GM20000 (cell line): ENCODE measurements at regions not wholly inside any gene's neighbourhood (a gene's known extent, or its start where the extent isn't known, plus 50 kb on each side); places are given as distances from the start of the nearest gene placed in this dataset.

ENCODE experiments used
- DNase-seq: peaks from one replicate; pipeline ENCODE4 v3.0.0; 2012; ENCODE audit warnings: low spot score
- TF ChIP-seq, protein P1 (sequence below): IDR thresholded peaks from 2 replicates; pipeline ENCODE4 v1.5.1; 2012; ENCODE audit warnings: mild to moderate bottlenecking, control low read depth; ENCODE audit errors: extremely low read depth, missing control alignments

DNA sequence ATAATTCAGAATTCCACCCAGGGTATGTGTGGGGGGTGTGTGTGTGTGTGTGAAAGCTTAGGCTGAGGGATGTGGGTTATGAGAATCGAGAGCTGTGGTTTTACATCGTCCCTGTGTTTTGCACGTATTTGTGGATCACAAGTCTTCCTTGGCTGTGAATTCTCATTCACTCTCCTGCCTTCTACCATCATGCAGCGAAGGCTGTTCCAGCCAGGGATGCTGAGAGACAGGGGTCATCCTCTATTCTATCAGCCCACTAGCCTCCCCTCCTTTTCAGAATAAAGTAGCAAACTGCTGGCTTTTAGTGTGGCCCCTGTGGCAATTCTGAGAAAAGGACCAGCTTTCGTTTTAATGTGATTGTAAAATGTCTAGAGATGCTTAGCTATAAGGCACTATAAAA is 460.6 kb upstream of the NR2F2 start:
- no peak for DNase-seq
- TF ChIP-seq, protein P1, sequence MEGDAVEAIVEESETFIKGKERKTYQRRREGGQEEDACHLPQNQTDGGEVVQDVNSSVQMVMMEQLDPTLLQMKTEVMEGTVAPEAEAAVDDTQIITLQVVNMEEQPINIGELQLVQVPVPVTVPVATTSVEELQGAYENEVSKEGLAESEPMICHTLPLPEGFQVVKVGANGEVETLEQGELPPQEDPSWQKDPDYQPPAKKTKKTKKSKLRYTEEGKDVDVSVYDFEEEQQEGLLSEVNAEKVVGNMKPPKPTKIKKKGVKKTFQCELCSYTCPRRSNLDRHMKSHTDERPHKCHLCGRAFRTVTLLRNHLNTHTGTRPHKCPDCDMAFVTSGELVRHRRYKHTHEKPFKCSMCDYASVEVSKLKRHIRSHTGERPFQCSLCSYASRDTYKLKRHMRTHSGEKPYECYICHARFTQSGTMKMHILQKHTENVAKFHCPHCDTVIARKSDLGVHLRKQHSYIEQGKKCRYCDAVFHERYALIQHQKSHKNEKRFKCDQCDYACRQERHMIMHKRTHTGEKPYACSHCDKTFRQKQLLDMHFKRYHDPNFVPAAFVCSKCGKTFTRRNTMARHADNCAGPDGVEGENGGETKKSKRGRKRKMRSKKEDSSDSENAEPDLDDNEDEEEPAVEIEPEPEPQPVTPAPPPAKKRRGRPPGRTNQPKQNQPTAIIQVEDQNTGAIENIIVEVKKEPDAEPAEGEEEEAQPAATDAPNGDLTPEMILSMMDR, result no peak

DNA sequence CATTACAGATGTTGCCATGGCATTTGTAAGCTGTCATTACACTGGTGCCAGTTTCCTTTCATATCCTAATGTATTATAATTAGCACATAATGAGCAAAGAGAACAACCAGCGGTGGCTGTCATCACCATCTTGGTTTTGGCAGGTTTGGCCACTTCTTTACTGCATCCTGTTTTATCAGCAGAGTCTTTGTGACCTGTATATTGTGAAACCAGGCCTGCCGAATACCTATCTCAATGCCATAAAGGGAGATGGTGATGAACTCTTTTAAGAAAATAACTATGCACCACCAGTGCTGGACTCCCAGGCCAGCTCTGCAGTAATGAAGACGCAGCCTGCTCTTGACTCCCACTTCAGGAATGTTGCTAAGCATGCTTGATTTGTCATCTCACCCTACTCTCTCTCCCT is 458.1 kb upstream of the NR2F2 start:
- TF ChIP-seq, protein P1, result no peak
- DNase-seq, result no peak

- no peak for DNase-seq
- TF ChIP-seq, protein P1, result no peak
These were observed 455.9 kb upstream of the NR2F2 start for GRCh38 chr15:95874637-95875036.

DNA sequence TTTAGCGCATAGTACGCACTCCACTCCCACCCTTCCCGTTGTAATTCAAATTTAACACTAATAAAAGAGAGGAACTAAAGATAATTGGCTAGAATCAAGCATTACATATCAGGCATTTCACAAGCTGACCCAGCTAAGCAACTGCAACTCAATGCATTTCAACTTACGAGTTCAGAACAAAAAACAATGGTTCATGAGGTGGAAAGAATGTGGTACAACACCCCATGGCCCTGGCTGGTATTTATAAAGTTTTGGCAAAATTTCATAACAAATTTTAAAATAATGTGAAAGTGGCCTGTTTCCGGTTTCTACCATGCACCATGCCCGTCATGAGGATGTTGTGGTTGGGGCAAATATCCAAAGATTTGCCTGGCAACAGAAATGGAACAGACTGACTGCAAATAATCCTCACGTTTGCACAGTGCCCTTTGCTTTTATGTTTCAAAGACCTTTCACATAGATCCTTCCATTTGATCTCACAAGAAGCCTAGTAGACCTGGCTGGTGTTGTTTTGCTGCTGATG is 455.3 kb upstream of the NR2F2 start:
- TF ChIP-seq, protein P1, result no peak
- DNase-seq, result no peak

DNA sequence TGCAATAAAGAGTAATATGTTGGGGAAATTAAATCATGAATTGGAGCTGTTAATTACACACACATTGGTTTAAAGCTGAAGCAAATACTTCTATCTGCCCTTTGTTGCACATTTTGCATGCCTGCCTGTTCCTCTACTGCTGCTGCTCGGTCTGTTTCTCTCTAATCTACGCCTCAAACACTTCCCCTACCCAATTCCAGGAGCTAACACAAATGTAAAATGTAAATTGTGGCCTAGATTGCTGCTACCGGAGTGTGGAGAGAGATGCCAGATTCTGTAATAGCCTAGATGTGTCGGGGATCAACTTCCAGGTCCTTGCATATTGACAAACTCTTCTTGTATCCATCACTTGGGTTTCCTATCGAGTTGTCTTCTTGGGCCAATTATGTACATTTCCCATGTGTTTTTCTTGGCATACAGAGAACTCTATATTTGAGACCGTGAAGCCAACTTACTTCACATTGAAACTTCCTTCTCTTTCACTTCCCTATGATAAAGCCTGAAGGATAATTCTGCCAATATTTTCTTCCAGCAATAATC is 450.4 kb upstream of the NR2F2 start:
- TF ChIP-seq, protein P1, result no peak
- DNase-seq, result no peak

GRCh38 chr15:95880630-95881029 is 449.9 kb upstream of the NR2F2 start:
- DNase-seq, result no peak

GRCh38 chr15:95883064-95883463 is 447.4 kb upstream of the NR2F2 start:
- DNase-seq, result no peak

More at GRCh38 chr15:95880630-95881029, 449.9 kb upstream of the NR2F2 start:
- TF ChIP-seq, protein P1, result no peak

More at GRCh38 chr15:95883064-95883463, 447.4 kb upstream of the NR2F2 start:
- TF ChIP-seq, protein P1, result no peak
